GM18499 (cell line): ENCODE measurements at regions not wholly inside any gene's neighbourhood (a gene's known extent, or its start where the extent isn't known, plus 50 kb on each side); places are given as distances from the start of the nearest gene placed in this dataset.
"Not testable (repeated sequence)": the region's sequence is repeated elsewhere in the genome, so short reads cannot be mapped to it uniquely, and the experiment has no call there.

ENCODE experiments used
- ATAC-seq: cut with Tn5 transposase; IDR thresholded peaks from one replicate; pipeline ENCODE4 v1.9.1; 2021; ENCODE audit warnings: moderate number of reproducible peaks; ENCODE audit not compliant: insufficient read depth, unreplicated experiment

DNA sequence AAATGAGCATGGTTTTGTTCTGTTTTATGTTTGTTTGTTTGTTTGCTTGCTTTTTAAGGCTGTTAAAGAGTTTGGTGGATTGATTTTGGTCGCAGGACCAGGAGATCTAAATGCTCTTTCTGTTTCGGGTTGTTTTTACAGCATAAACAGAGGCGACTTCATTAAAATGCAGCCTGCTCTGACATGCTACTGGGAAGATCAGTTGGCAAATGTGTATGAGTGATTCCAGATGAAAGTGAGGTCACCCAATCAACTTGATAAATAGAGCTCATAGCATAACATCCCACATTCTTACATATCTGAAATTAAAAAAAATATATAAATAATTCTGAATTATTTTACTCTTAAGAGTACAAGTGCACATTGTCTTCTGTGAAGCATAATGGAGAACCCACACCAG, 947.7 kb downstream of the GALC start:
- ATAC-seq, result no peak

- ATAC-seq, result no peak
These were observed 948.2 kb downstream of the GALC start for GRCh38 chr14:87044807-87045206.

DNA sequence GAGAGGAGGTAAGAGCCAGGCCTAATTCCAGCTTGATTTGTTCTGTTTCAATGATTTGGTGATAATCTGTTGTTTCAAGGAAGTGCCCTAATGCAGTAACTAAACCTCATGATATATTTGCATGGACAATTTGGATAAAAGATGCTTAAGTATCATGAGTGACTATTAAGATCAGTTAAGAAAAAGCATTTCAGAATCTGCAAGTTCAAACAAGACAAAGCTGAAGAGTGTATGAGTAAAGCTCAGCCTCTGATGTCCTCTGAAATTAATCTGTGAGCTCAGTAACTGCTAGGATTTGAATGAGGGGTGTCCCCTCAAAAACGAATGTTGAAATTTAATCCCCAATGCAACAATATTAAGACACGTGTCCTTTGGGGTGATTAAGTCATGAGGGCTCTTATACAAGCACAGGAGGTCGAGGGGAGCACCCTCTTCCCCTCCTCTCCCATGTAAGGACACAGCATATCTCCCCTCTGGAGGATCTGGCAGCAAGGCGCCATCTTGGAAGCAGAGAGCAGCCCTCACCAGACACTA, 949.2 kb downstream of the GALC start:
- ATAC-seq, result no peak

DNA sequence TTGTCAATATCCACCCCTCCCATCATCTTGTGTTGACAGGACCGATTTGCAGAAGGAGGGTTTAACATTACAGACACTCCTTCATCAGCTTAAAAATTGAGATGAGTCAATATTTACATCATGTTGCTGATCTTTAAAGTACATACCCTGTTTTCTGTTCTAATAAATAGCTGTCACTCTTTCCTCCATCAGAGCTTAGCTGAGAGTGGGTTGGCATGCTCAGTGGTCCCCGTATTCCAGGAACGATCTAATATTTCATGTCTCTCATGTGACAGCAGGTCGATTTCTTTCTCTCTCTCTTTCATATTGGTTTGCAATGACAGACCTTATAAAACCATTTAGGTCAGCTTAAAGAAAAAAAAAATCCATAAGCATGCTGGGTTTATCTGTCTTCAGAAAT, 950.6 kb downstream of the GALC start:
- ATAC-seq, result no peak

GRCh38 chr14:87041290-87042020, 951.5 kb downstream of the GALC start:
- ATAC-seq, result no peak

DNA sequence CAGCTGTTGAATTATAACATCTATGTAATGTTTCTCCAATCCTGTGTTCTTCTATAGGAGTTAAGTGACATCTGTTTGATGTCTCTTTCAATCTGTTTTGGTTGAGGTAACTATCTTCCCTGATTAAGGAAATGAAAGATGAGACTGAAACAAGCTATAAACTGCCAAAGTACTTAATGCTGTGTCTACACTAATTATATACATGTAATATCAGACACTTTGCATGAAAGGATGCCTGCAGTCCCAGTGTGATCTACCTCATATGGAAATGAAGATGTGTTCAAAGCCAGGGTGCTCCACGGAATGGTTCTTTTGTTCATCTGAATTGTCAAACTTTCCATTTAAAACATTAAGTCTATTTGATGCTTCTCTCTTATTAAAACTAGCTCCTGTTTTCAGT, 958.3 kb downstream of the GALC start:
- ATAC-seq, result no peak

GRCh38 chr14:87030197-87030596, 962.8 kb downstream of the GALC start:
- no peak for ATAC-seq

DNA sequence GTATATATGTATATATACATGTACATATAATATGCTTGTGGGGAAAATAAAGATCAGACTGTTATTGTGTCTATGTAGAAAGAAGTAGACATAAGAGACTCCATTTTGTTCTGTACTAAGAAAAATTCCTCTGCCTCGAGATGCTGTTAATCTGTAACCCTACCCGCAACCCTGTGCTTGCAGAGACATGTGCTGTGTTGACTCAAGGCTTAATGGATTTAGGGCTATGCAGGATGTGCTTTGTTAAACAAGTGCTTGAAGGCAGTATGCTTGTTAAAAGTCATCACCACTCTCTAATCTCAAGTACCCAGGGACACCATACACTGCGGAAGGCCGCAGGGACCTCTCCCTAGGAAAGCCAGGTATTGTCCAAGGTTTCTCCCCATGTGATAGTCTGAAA, 972.9 kb downstream of the GALC start:
- ATAC-seq, result not testable (repeated sequence)

- ATAC-seq, result no peak
These were observed 974.7 kb downstream of the GALC start for GRCh38 chr14:87018294-87018693.

DNA sequence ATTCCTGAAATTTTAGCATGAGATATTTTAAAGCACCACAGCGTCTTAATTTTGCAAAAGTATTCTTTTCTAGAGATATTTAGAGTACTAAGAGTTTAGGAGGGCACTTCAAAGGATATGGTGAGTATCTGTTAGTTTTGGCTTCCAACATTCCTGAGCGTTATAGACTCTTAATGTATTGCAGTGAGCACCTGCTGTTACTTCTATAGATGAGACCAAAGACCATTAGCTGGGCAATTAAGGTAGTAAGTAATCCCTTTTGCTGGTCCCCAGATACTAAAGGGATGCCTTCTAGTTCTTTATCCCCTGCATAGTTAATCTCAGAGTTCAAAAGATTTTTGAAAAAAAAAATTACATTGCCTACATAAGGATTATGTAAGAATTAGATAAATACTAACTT, 975.6 kb downstream of the GALC start:
- ATAC-seq, result no peak

DNA sequence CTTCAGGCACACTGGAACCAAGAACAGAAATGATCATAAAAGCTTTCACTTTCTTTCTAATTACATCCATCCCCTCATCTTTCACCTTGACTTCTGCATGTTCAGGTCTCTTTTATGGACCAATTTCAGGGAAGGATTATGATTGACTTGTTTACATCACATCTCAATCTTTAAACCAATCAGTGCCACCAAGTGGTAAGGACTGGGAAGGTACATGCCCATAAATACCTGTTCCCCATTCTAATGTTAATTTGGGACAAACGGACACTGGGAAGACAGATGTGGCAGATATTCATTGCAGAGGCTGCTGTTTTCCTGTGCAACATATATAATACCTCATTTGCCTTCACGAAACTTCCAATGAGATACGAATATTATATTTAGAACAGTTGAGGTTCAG, 978.1 kb downstream of the GALC start:
- ATAC-seq, result no peak

DNA sequence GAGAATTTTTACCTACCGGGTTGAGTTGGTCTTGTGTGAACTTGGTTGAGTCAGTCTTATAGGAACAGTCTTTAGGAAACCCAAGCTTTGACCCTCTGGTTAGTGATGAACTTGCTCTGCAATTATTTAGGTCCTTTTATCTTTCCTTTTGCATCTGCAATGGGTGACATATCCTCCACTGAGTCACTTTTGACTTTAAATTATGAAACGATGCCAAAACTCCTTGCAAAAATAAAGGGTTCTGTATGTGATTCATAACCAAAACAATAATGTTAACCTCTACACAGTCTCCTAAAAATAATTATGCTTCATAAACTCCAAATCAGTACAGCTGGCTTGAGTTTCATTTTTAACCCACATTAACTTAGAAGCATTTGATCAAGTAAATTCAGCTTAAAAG, 979.4 kb downstream of the GALC start:
- ATAC-seq, result no peak

DNA sequence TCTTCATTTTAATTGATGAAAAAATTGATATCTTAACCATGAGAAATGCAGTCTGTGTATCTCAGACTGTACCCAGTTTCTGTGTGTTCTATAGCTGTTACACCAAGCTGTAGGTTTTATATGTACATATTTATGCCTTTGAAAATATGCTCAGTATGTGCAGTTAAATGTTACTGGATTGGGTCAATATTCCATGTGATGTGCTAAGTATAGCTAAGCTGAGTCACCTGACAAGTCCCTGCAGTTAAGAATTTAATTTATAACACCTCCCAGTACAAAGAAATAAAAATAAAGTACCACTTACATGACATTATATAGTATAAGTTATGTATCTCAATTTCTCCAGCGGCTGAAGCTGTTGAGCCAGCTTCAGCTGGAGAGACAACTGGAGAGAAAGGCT, 984.0 kb downstream of the GALC start:
- no peak for ATAC-seq

GRCh38 chr14:87005280-87005679, 987.7 kb downstream of the GALC start:
- ATAC-seq, result no peak

- no peak for ATAC-seq
These were observed 990.2 kb downstream of the GALC start for GRCh38 chr14:87002776-87003175.

DNA sequence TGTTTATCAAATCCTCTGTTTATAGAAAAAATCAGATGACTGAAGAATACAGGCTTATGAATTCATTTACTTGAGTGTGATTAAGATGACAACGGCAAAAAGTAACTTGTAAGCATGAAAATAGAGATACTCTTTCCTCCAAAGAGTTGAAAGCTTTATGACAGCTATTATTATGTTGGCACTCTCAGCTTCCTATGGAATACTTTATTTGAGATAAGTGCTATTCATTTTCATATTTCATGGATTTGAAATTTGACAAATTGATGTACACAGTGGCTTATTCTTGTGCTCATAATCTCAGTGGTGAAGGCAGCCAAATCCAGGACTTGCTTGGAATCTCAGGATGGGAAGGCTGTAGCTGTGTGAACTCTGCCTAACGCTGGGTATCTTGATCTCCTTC, 991.6 kb downstream of the GALC start:
- ATAC-seq, result no peak

DNA sequence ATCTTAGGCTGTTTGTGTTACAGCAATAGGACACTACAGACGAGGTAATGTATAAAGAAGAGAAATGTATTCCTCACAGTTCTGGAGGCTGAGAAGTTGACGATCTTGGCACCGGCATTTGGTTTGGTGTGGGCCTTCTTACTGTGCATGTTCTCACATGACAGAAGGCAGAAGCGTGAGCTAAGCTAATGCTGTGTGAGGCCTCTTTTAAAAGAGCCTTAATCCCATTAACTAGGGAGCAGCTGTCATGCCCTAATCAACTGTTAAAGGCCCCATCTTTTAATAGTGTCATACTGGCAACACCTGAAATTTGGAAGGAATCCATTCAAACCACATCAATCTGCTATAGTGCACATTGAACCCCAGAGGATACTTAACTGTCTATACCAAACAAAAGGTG, 992.9 kb downstream of the GALC start:
- no peak for ATAC-seq

DNA sequence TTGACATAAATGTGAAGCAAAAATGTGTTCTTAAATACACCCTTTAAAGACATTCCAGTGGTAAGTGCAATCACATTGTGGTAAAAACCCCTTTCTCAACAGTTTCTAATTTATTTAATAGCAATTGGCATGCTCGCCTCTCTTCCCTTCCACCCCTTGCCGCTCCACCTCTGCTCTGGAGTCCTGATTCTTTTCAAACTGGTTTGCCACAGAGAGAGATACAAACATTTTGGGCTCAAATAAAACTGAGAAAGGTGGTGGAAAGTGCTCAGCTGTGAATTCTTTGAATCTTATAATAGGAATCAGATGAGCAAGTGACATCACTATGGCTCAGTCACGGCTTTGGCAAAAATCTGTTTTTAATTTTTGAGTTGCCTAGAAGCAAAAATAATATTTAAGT, 993.9 kb downstream of the GALC start:
- no peak for ATAC-seq

- ATAC-seq, result no peak
These were observed 995.7 kb downstream of the GALC start for GRCh38 chr14:86997271-86997670.

DNA sequence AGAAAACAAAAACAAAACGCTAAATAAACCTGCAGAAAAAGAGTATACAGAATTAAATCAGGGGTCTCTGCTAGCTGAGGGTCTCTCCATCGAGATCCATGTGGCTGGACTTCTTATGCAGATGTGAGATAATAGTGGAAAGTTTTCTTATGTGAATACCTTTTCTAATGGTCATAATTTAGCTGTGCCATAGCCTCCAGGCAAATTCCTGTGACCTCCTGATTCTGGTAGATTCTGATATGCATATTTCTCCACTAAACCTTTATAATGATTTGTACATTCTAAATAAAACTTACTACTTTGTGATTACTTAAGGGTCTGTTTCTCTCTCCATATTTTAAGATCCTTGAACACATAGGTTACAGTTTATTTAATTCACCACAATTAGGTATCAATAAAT, 1002.6 kb downstream of the GALC start:
- no peak for ATAC-seq

- ATAC-seq, result no peak
These were observed 1003.7 kb downstream of the GALC start for GRCh38 chr14:86989285-86989684.

DNA sequence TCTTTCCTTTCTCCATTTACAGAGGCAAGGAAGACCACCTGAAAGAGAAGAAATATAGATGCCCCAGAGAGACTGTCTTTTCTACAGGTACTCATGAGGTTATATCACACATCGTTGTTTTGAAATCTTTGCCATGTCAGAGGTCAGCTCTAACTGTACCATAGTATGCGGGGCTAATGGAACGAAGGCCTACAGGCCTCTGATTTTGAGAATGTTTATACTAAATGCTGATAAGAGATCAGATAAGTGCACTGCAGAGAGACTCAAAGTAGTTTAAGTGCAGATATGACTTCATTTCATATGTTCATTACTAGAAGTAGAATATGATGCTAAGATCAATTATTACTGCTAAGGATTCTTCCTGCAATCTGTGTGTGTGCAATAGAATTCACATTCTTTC, 1005.0 kb downstream of the GALC start:
- no peak for ATAC-seq
